ENCODE measurements at regions not wholly inside any gene's neighbourhood (a gene's known extent, or its start where the extent isn't known, plus 50 kb on each side); places are given as distances from the start of the nearest gene placed in this dataset.
"Not testable (repeated sequence)": the region's sequence is repeated elsewhere in the genome, so short reads cannot be mapped to it uniquely, and the experiment has no call there.

DNA sequence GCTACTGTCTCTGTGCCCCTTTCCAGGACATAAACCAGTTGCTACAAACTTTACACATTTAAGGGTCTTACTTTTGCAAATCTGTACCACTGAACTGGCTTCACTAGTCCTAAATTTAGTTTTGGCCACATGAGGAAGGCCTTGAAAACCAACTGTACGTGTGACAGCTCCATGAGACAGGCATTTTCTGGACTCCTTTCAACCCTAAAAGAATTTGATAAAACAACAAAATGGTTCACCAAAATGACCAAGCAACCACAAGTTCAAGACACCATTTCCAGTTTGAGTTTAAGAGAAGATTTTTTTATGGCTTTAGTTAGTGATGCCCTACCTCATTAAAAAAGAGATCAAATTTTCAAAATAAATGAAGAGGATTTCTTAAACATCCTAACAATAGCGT is 246.4 kb downstream of the ZNF674 start:
- no peak for DNase-seq

DNA sequence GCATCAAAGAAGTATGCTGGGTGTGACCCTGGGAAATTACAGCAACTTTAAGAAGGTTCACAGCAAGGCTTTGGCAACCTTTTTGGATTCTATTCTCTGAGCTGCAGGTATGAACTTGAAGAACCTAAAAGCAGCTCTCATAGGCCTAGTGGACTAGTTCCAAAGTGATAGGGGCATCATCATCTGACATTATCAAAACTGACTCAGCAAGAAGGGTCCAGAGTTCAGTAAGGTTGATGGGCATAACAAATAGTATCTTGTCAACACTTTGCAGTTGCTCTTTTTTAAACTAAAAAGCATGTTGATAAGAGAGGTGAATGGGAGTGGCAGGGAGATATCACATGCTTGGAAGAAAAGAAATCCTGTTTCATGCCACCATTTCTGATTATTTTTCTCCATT is 249.3 kb downstream of the ZNF674 start:
- no peak for DNase-seq

DNA sequence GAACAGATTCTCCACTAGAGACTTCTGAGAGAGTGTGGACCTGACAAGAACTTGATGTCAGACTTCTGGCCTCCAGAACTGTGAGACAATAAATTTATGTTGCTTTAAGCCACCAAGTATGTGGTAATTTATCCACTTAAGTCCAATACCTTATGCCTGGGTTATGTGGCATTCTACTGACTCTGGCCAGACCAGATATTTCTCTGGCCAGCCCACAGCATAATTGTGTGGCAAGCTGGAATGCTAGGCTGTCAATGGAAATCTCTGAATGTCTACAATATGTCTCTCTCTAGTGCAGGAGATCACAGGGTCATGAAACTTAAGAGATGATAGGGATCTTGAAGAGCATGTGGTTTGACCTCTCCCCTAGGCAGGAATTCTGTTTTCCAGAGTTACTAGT is 251.0 kb downstream of the ZNF674 start:
- DNase-seq, result no peak

- DNase-seq, result no peak
Observed at GRCh38 chrX:46279925-46280313, 265.3 kb downstream of the ZNF674 start.

GRCh38 chrX:46279214-46279924 is 265.9 kb downstream of the ZNF674 start:
- DNase-seq, result peak in 1 of 2 donors; percentile 10

DNA sequence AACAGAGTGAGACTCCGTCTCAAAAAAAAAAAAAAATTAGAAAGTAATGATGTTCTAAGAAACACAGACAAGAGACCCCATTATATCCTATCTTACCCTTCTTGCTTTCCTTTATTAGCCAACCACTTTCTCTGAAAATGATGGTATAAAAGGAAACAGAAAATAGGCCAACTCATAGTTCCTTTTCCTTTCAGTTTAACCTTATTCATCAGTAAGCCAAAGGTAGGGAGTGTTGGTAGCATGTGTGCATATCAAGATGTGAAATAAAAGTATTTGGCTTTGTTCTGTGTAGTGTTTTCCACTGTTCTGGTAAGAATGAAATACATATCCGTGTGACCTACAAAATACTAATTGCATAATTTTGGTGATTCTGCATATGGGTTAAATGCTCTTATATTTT is 266.6 kb downstream of the ZNF674 start:
- DNase-seq, result no peak

- DNase-seq, result no peak
Observed at GRCh38 chrX:46268412-46268811, 276.8 kb downstream of the ZNF674 start.

DNA sequence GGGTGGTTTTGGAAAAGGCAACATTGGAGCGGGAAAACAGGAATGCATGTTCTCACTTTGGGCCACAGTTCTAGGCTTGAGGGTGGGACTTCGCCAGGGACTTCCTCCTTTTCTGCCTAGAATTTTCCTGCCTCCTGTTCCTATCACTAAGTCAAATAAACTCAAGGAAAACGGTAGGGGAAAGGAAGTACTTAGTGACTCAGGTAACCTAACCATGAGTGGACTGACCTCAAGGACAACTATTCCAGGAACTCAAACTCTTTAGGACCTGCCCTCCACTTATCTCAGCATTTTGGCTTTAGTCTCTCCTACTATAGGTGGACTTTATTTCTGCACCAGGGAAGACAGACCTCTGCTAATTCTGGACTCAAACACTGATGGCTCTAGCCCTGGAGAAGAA is 281.7 kb downstream of the ZNF674 start:
- DNase-seq, result no peak

DNA sequence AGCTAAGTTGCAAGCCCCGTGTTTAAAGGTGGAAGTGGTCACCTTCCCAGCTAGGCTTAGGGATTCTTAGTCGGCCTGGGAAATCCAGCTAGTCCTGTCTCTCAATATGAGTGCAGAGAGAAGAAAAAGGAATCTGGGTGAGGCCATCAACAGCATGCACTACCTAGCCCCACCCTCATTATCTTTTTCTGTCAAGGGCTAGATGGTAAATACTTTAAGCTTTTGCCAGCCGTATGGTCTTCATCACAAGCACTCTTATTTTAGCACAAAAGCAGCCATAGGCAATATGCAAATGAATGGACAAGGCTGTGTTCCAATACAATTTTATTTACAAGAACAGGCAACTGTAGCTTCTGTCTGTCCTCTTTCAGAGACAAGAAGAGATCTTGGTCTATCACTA is 282.9 kb downstream of the ZNF674 start:
- no peak for DNase-seq

- no peak for DNase-seq
Observed at GRCh38 chrX:46260499-46260898, 284.7 kb downstream of the ZNF674 start.

DNA sequence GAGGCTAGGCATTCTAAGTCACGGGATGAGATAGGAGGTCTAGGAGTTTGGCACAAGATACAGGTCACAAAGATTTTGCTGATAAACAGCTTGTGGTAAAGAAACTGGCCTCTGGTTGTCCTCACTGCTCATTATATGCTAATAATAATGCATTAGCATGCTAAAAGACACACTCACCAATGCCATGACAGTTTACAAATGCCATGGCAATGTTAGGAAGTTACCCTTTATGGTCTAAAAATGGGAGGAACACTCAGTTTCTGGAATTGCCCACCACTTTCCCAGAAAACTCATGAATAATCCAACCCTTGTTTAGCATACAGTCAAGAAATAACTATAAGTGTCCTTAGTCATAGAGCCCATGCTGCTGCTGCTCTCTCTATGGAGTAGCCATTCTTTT is 286.9 kb downstream of the ZNF674 start:
- DNase-seq, result no peak

DNA sequence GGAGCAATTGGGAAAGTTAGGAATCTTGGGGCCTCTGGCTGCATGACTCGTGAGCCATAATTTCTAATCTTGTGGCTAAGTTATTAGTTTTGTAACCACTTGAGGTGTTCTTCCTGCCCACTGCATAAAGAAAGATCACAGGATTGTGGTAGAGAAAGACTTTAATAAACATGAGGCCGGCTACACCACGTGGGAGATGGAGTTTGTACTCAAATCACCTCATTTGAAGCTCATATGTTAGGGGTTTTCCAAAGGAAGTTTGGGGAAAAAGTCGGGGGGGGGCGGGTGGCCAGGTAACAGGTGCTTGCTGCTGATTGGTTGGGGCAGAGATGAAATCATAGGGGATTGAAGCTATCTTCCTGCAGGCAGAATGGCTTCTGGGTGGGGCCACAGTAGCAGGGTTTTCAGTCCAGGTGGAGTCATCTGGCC is 287.8 kb downstream of the ZNF674 start:
- DNase-seq, result peak; percentile 3 to 11

GRCh38 chrX:46256875-46257274 is 288.3 kb downstream of the ZNF674 start:
- DNase-seq, result no peak

DNA sequence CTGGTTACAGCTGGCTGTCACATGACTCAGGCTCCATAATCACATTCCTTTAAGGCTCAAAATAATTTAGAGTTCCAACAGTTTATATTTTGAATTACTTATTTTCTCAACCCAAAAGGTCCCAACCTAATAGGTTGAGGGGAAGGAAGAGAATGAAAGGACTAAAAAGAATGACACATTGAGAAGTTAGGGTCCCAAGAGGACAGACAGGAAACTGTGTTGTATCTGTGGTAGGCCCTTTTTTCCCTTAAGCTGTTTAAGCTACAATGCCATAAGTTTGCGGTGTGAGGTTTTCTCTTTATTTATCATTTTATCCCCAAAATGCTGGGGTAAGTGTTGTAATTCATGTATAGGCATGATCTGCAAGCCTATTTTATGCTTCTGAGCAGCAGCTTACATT is 290.2 kb downstream of the ZNF674 start:
- no peak for DNase-seq

DNA sequence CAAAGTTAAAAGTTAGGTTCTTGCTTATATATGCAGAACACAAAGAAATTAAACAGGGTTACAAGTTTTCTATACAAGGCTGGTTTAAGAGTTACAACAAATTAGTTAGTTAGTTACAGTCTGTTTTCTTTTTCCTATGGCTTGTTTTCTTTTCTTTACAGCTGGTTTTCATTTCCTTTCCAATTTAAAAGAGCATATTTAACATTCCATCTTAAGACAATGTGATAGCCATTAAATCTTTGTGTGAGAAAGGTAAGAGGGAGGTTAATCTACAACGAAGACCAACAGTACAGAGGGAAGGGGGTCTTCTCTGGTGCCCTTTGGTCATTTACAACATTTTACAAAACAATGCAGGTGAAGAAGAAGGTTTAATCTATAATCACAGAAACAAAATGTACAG is 290.6 kb downstream of the ZNF674 start:
- DNase-seq, result no peak

GRCh38 chrX:46251755-46252154 is 293.5 kb downstream of the ZNF674 start:
- DNase-seq, result no peak

- no peak for DNase-seq
Observed at GRCh38 chrX:46250151-46250550, 295.1 kb downstream of the ZNF674 start.

GRCh38 chrX:46247456-46247855 is 297.8 kb downstream of the ZNF674 start:
- DNase-seq, result no peak

DNA sequence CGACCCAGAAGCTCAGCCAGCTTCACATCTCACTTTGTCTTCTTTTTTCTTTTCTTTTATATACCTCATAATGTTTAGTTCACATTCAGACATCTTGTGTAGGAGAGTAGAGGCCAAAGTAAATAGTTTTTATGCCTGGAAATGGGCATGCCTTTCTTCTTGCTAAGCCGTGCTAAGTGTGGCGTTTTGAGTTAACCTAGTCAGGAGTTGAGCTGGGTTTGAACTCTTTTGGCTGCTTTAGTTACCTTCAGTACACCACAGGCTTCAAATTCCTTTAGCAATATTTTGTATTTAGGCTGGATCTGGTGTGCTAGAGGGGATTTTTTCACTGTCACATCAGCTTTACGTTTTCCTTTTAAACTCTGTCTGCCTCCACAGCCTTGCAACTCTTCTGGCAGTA is 300.8 kb downstream of the ZNF674 start:
- no peak for DNase-seq

- DNase-seq, result no peak
Observed at GRCh38 chrX:46236411-46236810, 308.8 kb downstream of the ZNF674 start.

DNA sequence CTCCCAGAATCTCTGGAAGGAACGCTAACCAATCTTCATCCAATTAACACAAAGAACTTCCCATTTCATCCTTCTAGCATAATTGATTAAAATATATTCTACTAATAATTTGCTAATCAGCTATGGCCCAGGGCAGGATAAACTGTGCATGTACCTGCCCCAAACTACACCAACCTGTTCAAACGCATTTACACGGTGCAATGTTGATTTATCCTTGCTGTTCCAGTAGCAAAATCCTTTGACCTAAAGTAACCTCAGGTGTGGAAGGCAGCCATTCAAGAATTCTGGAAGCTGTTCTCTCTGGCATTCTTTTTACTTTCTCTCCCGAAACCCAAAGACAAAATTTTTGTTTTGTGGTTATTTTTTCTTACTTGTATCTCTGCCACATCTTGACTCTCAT is 309.4 kb downstream of the ZNF674 start:
- no peak for DNase-seq

DNA sequence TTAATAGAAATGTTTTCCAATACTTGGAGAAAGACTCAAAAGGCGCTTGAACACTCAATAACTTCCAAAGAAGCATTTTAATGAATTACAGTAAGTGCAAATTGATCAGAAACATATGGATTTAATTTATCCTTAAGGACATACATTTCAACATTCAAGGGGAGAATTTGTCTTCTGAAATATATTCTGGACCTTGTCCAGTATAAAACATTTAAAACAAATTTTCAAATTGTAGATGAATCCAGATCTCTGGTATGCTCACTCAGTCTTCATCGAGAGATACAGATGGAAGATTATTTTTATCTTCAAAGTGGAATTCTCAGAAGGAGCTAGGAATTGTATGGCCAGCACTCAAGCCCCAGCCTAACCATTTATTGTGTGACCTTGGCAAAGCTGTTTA is 310.4 kb downstream of the ZNF674 start:
- DNase-seq, result no peak

DNA sequence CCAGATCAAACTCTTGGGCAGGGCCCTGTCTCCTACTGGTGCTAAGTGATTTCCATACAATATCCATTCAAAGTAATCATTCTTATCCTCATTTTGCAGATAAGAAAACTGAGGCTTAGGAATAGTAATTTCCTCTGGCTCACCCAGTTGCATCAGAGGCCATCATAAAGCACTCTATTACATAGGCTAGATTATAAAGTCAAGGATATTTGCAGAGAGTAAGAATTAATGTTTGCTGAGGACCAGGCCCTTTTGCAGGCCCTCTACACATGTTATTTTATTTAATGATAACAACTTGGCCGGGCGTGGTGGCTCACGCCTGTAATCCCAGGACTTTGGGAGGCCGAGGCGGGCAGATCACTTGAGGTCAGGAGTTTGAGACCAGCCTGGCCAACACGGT is 316.8 kb downstream of the ZNF674 start:
- DNase-seq, result no peak

- no peak for DNase-seq
Observed at GRCh38 chrX:46226422-46226821, 318.8 kb downstream of the ZNF674 start.

DNA sequence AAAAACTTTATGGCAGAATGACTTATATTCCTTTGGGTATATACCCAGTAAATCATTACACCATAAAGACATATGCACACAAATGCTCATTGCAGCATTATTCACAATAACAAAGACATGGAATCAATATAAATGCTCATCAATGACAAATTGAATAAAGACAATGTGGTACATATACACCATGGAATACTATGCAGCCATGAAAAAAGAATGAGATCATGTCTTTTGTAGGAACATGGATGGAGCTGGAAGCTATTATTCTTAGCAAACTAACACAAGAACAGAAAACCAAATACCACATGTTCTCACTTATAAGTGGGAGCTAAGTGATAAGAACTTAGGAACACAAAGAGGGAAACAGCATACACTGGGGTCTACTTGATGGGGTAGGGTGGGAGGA is 321.7 kb downstream of the ZNF674 start:
- not testable (repeated sequence) for DNase-seq

DNA sequence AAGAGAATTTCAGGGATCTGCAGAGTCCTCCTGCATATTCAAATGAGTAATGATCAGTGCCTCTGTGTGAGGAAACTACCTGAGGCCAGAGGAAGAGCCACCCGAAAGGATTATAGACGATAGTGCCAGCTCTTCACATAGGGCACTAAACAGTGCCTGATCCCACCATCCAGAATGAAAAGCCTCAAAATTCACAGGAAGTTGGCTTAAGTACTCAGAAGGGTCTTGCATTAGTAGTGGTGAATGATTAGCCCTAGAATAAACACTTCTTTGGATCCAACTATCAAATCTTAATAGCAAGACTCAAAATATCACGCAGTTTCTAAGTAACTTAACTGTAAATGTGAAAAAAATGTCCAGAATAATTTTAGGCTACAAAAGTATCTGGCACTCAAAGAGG is 324.4 kb downstream of the ZNF674 start:
- DNase-seq, result no peak
